Endothelial cell of umbilical vein (primary cell): ENCODE measurements at regions not wholly inside any gene's neighbourhood (a gene's known extent, or its start where the extent isn't known, plus 50 kb on each side); places are given as distances from the start of the nearest gene placed in this dataset.

Experiments used
- BruUV-seq: library from RNA; stranded (reverse); fragments of 400-500 nt; replicated peaks from 2 replicates; lab custom pipeline; 2021; lab: Mats Ljungman, UMichigan
- CTCF ChIA-PET: fragments of 300-600, 350-600 bp; sonication (Branson Sonifier 250); formaldehyde crosslinking; loops from one replicate; lab custom pipeline; 2021; ENCODE audit warnings: antibody characterized with exemption, inconsistent platforms; lab: Charles Lee
- POLR2A ChIA-PET: fragments of 300-600, 350-600 bp; sonication (Branson Sonifier 250); formaldehyde crosslinking; loops from one replicate; lab custom pipeline; 2021; ENCODE audit warnings: antibody characterized with exemption, inconsistent platforms; lab: Charles Lee
- DNase-seq: peaks from one replicate; pipeline ENCODE4 v3.0.0-alpha.2; 2011; ENCODE audit warnings: low read depth, low spot score
- FAIRE-seq: peaks from 2 replicates; lab custom pipeline; 2011; peaks lifted over from hg19 to GRCh38; lab: Jason Lieb, UNC
- H2AFZ ChIP-seq: 2 replicates; pipeline ENCODE4 v1.6.0; 2012; ENCODE audit warnings: low read depth, low read length, control low read depth, inconsistent platforms
- H3K27ac ChIP-seq: 2 replicates; pipeline ENCODE4 v1.5.1; 2011; ENCODE audit warnings: low read depth, mild to moderate bottlenecking, control low read depth, low read length, moderate library complexity; ENCODE audit not compliant: insufficient read depth
- H3K27me3 ChIP-seq, 2 experiments: 2 replicates each; pipeline versions ENCODE4 v1.6.0 to v1.6.1; 2011; ENCODE audit warnings: low read length in 2 of 2, mixed read lengths in 1 of 2; ENCODE audit not compliant: control insufficient read depth in 2 of 2, insufficient read depth in 2 of 2
- H3K36me3 ChIP-seq, 2 experiments: 2 replicates in 1 of 2; 3 replicates in 1 of 2; pipeline ENCODE4 v1.5.1; 2011; ENCODE audit warnings: low read length in 2 of 2, mild to moderate bottlenecking in 1 of 2, moderate library complexity in 1 of 2; ENCODE audit not compliant: control insufficient read depth in 2 of 2, insufficient read depth in 2 of 2; ENCODE audit errors: extremely low read depth in 1 of 2
- H3K4me1 ChIP-seq: 3 replicates; pipeline ENCODE4 v1.5.1; 2011; ENCODE audit warnings: mild to moderate bottlenecking, low read length; ENCODE audit not compliant: control insufficient read depth, insufficient read depth; ENCODE audit errors: extremely low read depth
- H3K4me2 ChIP-seq: 2 replicates; pipeline ENCODE4 v1.6.1; 2011; ENCODE audit warnings: low read length, control low read depth, mixed read lengths; ENCODE audit not compliant: insufficient read depth
- H3K4me3 ChIP-seq, 3 experiments: fragments of 200-600 bp in 1 of 3; sonication (generic), shearing (Covaris generic) in 1 of 3; replicated peaks in 1 of 3; 2 replicates each; pipeline ENCODE4 v1.5.1; 2011 to 2016; ENCODE audit warnings: control low read depth in 3 of 3, low read length in 3 of 3, mild to moderate bottlenecking in 2 of 3, inconsistent platforms in 1 of 3, low read depth in 1 of 3, moderate library complexity in 1 of 3; ENCODE audit not compliant: insufficient read depth in 1 of 3
- H3K79me2 ChIP-seq: 2 replicates; pipeline ENCODE4 v1.6.0; 2012; ENCODE audit warnings: low read length, inconsistent platforms; ENCODE audit not compliant: control insufficient read depth, insufficient read depth
- H3K9ac ChIP-seq: replicated peaks from 2 replicates; pipeline ENCODE3; 2011; ENCODE audit warnings: low read length, control low read depth; ENCODE audit not compliant: insufficient read depth; ENCODE audit errors: extremely low read depth
- H3K9me1 ChIP-seq: replicated peaks from 3 replicates; pipeline ENCODE4 v1.6.0; 2011; ENCODE audit warnings: mild to moderate bottlenecking, low read length; ENCODE audit not compliant: control insufficient read depth, insufficient read depth; ENCODE audit errors: extremely low read depth
- H3K9me3 ChIP-seq: replicated peaks from 2 replicates; pipeline ENCODE4 v1.5.1; 2012; ENCODE audit warnings: low read length, inconsistent platforms; ENCODE audit not compliant: control insufficient read depth, insufficient read depth
- H4K20me1 ChIP-seq: replicated peaks from 2 replicates; pipeline ENCODE3; 2011; ENCODE audit warnings: mild to moderate bottlenecking, low read length; ENCODE audit not compliant: control insufficient read depth, insufficient read depth; ENCODE audit errors: extremely low read depth
- CTCF ChIP-seq, 2 donors: IDR thresholded peaks; 1 replicate in 1 of 2; 2 replicates in 1 of 2; pipeline ENCODE4 v1.5.1; 2011; ENCODE audit warnings: low read length in 2 of 2, mild to moderate bottlenecking in 2 of 2, moderate library complexity in 2 of 2, control low read depth in 1 of 2, inconsistent platforms in 1 of 2, low read depth in 1 of 2; ENCODE audit not compliant: insufficient read depth in 1 of 2; ENCODE audit errors: extremely low read depth in 1 of 2
- EZH2 ChIP-seq: IDR thresholded peaks from 2 replicates; pipeline ENCODE4 v1.6.1; 2012; ENCODE audit warnings: borderline replicate concordance, low read depth, mild to moderate bottlenecking, moderate library complexity, low read length, inconsistent platforms; ENCODE audit not compliant: severe bottlenecking
- FOS ChIP-seq: IDR thresholded peaks from 2 replicates; pipeline ENCODE4 v1.6.1; 2011; ENCODE audit warnings: mild to moderate bottlenecking, low read length, moderate library complexity, borderline replicate concordance; ENCODE audit not compliant: insufficient read depth
- GATA2 ChIP-seq: IDR thresholded peaks from 2 replicates; pipeline ENCODE4 v1.7.0; 2011; ENCODE audit warnings: low read depth, mild to moderate bottlenecking, moderate library complexity, mixed read lengths, low read length; ENCODE audit not compliant: insufficient read length, insufficient read depth
- JUN ChIP-seq: IDR thresholded peaks from 2 replicates; pipeline ENCODE4 v1.6.1; 2011; ENCODE audit warnings: borderline replicate concordance, low read depth; ENCODE audit not compliant: insufficient read length, insufficient read depth
- MAX ChIP-seq: IDR thresholded peaks from 2 replicates; pipeline ENCODE4 v1.6.1; 2011; ENCODE audit not compliant: insufficient read depth, insufficient read length
- MYC ChIP-seq: IDR thresholded peaks from one replicate; pipeline ENCODE4 v1.6.1; 2011; ENCODE audit warnings: mild to moderate bottlenecking, low read depth, low read length
- POLR2A ChIP-seq: IDR thresholded peaks from 2 replicates; pipeline ENCODE4 v1.6.1; 2012; ENCODE audit warnings: low read depth, mild to moderate bottlenecking, control low read depth, low read length
- POLR2AphosphoS5 ChIP-seq: IDR thresholded peaks from 2 replicates; pipeline ENCODE4 v1.6.1; 2012; ENCODE audit warnings: low read depth, mild to moderate bottlenecking, control low read depth, low read length, moderate library complexity; ENCODE audit not compliant: insufficient read depth
- dilution Hi-C: fragments of 300-500 bp; cut with MboI; formaldehyde crosslinking; loops from one replicate; pipeline ENCODE4 v1.15.0; 2019; ENCODE audit warnings: low sequenced_read_pairs; ENCODE audit not compliant: extremely low pct_ligation_motif_present
- intact Hi-C: fragments of 100-400 bp; cut with micrococcal nuclease; formaldehyde crosslinking; loops from one replicate; pipeline ENCODE4 v1.10.0; 2022

- ChIA-PET POLR2A (no interaction called here), CTCF (no interaction called here)
- no peaks in the 10 kb centered on the region for H3K4me1 ChIP-seq
- TF ChIP-seq CTCF (IDR thresholded peaks at IDR 0.05; ENCODE audit: extremely low read depth in 1 of 2, insufficient read depth in 1 of 2, low read depth in 1 of 2, low read length in 2 of 2) (no peak), POLR2A (no peak), GATA2 (no peak), POLR2AphosphoS5 (no peak), MYC (no peak), MAX (no peak), EZH2 (no peak), FOS (no peak), JUN (no peak)
- FAIRE-seq = no peak
- no peak for DNase-seq
- H3K4me2 ChIP-seq = no peak overlapping the region
- H4K20me1 ChIP-seq = no peaks in the 10 kb centered on the region
- H2AFZ ChIP-seq = no peak overlapping the region
- dilution Hi-C loops (no loop called here), intact Hi-C loops (no loop called here)
- H3K9me3 ChIP-seq = no peaks in the 10 kb centered on the region
- H3K4me3 ChIP-seq = no peak overlapping the region
- H3K27me3 ChIP-seq = no peaks in the 10 kb centered on the region
- no peak overlapping the region for H3K9ac ChIP-seq
- H3K79me2 ChIP-seq = no peaks in the 10 kb centered on the region
- no peaks in the 10 kb centered on the region for H3K9me1 ChIP-seq
- BruUV-seq = no TSS peak
- no peak overlapping the region for H3K27ac ChIP-seq
- no peaks in the 10 kb centered on the region for H3K36me3 ChIP-seq
These were observed 959.2 kb upstream of the GJE1 start for GRCh38 chr6:141173529-141173928.
